ENCODE measurements at regions not wholly inside any gene's neighbourhood (a gene's known extent, or its start where the extent isn't known, plus 50 kb on each side); places are given as distances from the start of the nearest gene placed in this dataset.

- peaks cover 15% of the 10 kb centered on the region for H3K4me1 ChIP-seq (ENCODE audit: insufficient read depth, low read length)
- no peaks in the 10 kb centered on the region for H4K20me1 ChIP-seq (ENCODE audit: insufficient read depth, low read length)
- no peaks in the 10 kb centered on the region for H3K36me3 Mint-ChIP-seq (ENCODE audit: low read depth, unreplicated experiment)
- no peaks in the 10 kb centered on the region for H3K27me3 ChIP-seq (ENCODE audit: insufficient read depth, low read length)
- peak overlapping the region; percentile 87 for H3K27ac ChIP-seq (ENCODE audit: low read depth, low read length)
- peak overlapping the region; percentile 97 for H3K27ac Mint-ChIP-seq (ENCODE audit: unreplicated experiment)
- H3K79me2 ChIP-seq (ENCODE audit: insufficient read depth, low read length), result no peaks in the 10 kb centered on the region
- no peak overlapping the region for H3K4me3 ChIP-seq (ENCODE audit: insufficient read depth, low read depth, low read length)
- H3K27me3 Mint-ChIP-seq (ENCODE audit: low read depth, unreplicated experiment), result no peaks in the 10 kb centered on the region
- TF ChIP-seq CTCF (IDR thresholded peaks at IDR 0.05; ENCODE audit: insufficient read depth, low read depth, low read length) (no peak), EZH2 (IDR thresholded peaks at IDR 0.05; ENCODE audit: insufficient read depth, low read length) (no peak)
- no peak overlapping the region for H3K4me3 Mint-ChIP-seq (ENCODE audit: unreplicated experiment)
- H3K9me3 Mint-ChIP-seq (ENCODE audit: unreplicated experiment), result no peaks in the 10 kb centered on the region
- peak overlapping the region; percentile 67 for H3K9ac ChIP-seq (ENCODE audit: low read length)
- no peak overlapping the region for H2AFZ ChIP-seq (ENCODE audit: low read depth, low read length)
- H3K4me1 Mint-ChIP-seq (ENCODE audit: low read depth, unreplicated experiment), result peaks cover 26% of the 10 kb centered on the region
- DNase-seq (ENCODE audit: low read depth), result peak; percentile 96
- peak; percentile 84 for FAIRE-seq
- peak overlapping the region; percentile 32 for H3K4me2 ChIP-seq (ENCODE audit: low read length)
- H3K9me3 ChIP-seq (ENCODE audit: insufficient read depth, low read depth, low read length), result no peaks in the 10 kb centered on the region
- no peaks in the 10 kb centered on the region for H3K36me3 ChIP-seq (ENCODE audit: insufficient read depth, low read length)
Observed at GRCh38 chr6:139943391-139943790, 568.9 kb upstream of the CITED2 start.

- H3K4me3 Mint-ChIP-seq (ENCODE audit: unreplicated experiment), result no peak overlapping the region
- H3K27ac ChIP-seq (ENCODE audit: low read depth, low read length), result peak overlapping the region; percentile 72
- DNase-seq (ENCODE audit: low read depth), result no peak
- no peaks in the 10 kb centered on the region for H3K36me3 Mint-ChIP-seq (ENCODE audit: low read depth, unreplicated experiment)
- H3K4me1 ChIP-seq (ENCODE audit: insufficient read depth, low read length), result peaks cover 15% of the 10 kb centered on the region
- no peak for FAIRE-seq
- no peaks in the 10 kb centered on the region for H3K79me2 ChIP-seq (ENCODE audit: insufficient read depth, low read length)
- H3K36me3 ChIP-seq (ENCODE audit: insufficient read depth, low read length), result no peaks in the 10 kb centered on the region
- no peaks in the 10 kb centered on the region for H3K9me3 ChIP-seq (ENCODE audit: insufficient read depth, low read depth, low read length)
- peak overlapping the region; percentile 97 for H3K27ac Mint-ChIP-seq (ENCODE audit: unreplicated experiment)
- H4K20me1 ChIP-seq (ENCODE audit: insufficient read depth, low read length), result no peaks in the 10 kb centered on the region
- no peak overlapping the region for H3K4me3 ChIP-seq (ENCODE audit: insufficient read depth, low read depth, low read length)
- H3K9me3 Mint-ChIP-seq (ENCODE audit: unreplicated experiment), result no peaks in the 10 kb centered on the region
- no peaks in the 10 kb centered on the region for H3K27me3 ChIP-seq (ENCODE audit: insufficient read depth, low read length)
- H3K27me3 Mint-ChIP-seq (ENCODE audit: low read depth, unreplicated experiment), result no peaks in the 10 kb centered on the region
- no peak overlapping the region for H2AFZ ChIP-seq (ENCODE audit: low read depth, low read length)
- no peak for TF ChIP-seq EZH2 (IDR thresholded peaks at IDR 0.05; ENCODE audit: insufficient read depth, low read length)
- TF ChIP-seq CTCF (IDR thresholded peaks at IDR 0.05; ENCODE audit: insufficient read depth, low read depth, low read length), result no peak
- no peak overlapping the region for H3K4me2 ChIP-seq (ENCODE audit: low read length)
- H3K9ac ChIP-seq (ENCODE audit: low read length), result peak overlapping the region; percentile 31
- H3K4me1 Mint-ChIP-seq (ENCODE audit: low read depth, unreplicated experiment), result peaks cover 26% of the 10 kb centered on the region
Observed at GRCh38 chr6:139942331-139942730, 567.9 kb upstream of the CITED2 start.

GRCh38 chr6:139941826-139942225 is 567.4 kb upstream of the CITED2 start:
- Histone ChIP-seq H3K36me3 (ENCODE audit: insufficient read depth, low read length) (no peaks in the 10 kb centered on the region), H3K4me3 (ENCODE audit: insufficient read depth, low read depth, low read length) (no peak overlapping the region), H3K4me2 (ENCODE audit: low read length) (no peak overlapping the region), H3K4me1 (ENCODE audit: insufficient read depth, low read length) (peaks cover 15% of the 10 kb centered on the region), H3K9me3 (ENCODE audit: insufficient read depth, low read depth, low read length) (no peaks in the 10 kb centered on the region), H3K79me2 (ENCODE audit: insufficient read depth, low read length) (no peaks in the 10 kb centered on the region), H3K27me3 (ENCODE audit: insufficient read depth, low read length) (no peaks in the 10 kb centered on the region), H3K27ac (ENCODE audit: low read depth, low read length) (no peak overlapping the region), H2AFZ (ENCODE audit: low read depth, low read length) (no peak overlapping the region), H4K20me1 (ENCODE audit: insufficient read depth, low read length) (no peaks in the 10 kb centered on the region), H3K9ac (ENCODE audit: low read length) (no peak overlapping the region)
- Mint-ChIP-seq H3K27me3 (ENCODE audit: low read depth, unreplicated experiment) (no peaks in the 10 kb centered on the region), H3K4me1 (ENCODE audit: low read depth, unreplicated experiment) (peaks cover 26% of the 10 kb centered on the region), H3K9me3 (ENCODE audit: unreplicated experiment) (no peaks in the 10 kb centered on the region), H3K27ac (ENCODE audit: unreplicated experiment) (no peak overlapping the region), H3K4me3 (ENCODE audit: unreplicated experiment) (no peak overlapping the region), H3K36me3 (ENCODE audit: low read depth, unreplicated experiment) (no peaks in the 10 kb centered on the region)
- no peak for TF ChIP-seq CTCF (IDR thresholded peaks at IDR 0.05; ENCODE audit: insufficient read depth, low read depth, low read length)
- no peak for TF ChIP-seq EZH2 (IDR thresholded peaks at IDR 0.05; ENCODE audit: insufficient read depth, low read length)
- FAIRE-seq (no peak), DNase-seq (ENCODE audit: low read depth) (no peak)
